ENCODE measurements at regions not wholly inside any gene's neighbourhood (a gene's known extent, or its start where the extent isn't known, plus 50 kb on each side); places are given as distances from the start of the nearest gene placed in this dataset.
A peak's percentile ranks its signal among the peaks of the same experiment; 100 is the strongest.

DNA sequence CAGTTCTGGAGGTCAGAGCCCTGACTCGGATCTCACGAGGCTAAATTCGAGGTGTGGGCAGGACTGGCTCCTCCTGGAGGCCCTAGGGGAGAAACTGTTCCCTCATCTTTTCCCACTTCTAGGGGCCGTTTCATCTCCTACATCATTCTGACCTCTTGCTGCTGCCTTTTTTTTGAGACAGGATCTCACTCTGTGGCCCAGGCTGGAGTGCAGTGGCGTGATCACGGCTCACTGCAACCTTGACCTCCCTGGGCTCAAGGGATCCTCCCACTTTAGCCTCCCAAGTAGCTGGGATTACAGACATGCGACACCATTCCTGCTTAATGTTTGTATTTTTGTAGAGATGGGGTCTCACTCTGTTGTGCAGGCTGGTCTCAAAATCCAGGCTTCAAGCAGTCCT lies 244.1 kb upstream of the GSE1 start:
- no peak for DNase-seq (ENCODE audit: low spot score, unreplicated experiment)
- peaks cover 13% of the 10 kb centered on the region for H3K27me3 Mint-ChIP-seq
- no peak overlapping the region for H3K4me3 Mint-ChIP-seq (ENCODE audit: low read depth)
- TF ChIP-seq, protein P1, sequence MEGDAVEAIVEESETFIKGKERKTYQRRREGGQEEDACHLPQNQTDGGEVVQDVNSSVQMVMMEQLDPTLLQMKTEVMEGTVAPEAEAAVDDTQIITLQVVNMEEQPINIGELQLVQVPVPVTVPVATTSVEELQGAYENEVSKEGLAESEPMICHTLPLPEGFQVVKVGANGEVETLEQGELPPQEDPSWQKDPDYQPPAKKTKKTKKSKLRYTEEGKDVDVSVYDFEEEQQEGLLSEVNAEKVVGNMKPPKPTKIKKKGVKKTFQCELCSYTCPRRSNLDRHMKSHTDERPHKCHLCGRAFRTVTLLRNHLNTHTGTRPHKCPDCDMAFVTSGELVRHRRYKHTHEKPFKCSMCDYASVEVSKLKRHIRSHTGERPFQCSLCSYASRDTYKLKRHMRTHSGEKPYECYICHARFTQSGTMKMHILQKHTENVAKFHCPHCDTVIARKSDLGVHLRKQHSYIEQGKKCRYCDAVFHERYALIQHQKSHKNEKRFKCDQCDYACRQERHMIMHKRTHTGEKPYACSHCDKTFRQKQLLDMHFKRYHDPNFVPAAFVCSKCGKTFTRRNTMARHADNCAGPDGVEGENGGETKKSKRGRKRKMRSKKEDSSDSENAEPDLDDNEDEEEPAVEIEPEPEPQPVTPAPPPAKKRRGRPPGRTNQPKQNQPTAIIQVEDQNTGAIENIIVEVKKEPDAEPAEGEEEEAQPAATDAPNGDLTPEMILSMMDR (IDR thresholded peaks at IDR 0.05; ENCODE audit: unreplicated experiment) = no peak
- peaks cover 8% of the 10 kb centered on the region for H3K4me1 Mint-ChIP-seq (ENCODE audit: low read depth)
- no peak overlapping the region for H3K27ac Mint-ChIP-seq
- H3K9me3 Mint-ChIP-seq (ENCODE audit: low read depth) = no peaks in the 10 kb centered on the region
- no peaks in the 10 kb centered on the region for H3K36me3 Mint-ChIP-seq (ENCODE audit: insufficient read depth)

DNA sequence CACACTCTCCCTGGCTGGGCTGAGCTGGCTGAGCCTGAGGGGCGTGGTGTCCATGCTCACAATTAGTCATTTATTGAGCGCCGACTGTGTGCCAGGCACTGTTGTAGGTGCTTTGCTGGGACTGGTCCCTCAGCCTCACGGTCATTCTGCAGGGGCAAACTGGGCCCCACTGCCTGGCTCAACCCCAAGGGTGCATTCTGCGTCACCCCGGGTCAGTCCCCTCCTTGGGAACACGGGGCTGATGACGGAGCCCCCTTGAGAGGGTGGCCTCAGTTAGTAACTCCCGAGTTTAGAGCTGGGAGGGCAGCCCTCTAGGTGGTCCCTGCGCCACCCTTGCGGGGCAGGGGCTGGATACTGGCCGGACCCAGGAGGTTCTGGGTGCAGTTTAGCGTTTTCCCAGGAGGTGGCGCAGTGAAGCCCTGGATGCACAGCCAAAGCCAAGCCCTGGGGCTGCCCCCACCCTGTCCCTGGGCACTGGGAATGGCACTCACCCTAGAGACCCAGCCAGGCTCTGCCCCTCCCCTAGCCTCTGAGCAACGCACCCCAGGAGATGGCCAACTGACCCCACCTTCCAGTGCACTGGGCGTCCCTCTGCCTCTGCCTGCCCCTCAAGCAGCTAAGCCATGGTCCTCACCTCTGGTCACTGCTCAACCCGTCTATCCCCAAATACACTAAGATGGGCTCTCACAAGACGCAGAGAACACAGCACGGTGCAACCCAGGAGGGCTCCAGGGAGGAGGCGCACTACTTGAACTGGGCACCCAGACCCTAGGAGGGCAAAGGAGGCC lies 243.2 kb upstream of the GSE1 start:
- TF ChIP-seq, protein P1 (IDR thresholded peaks at IDR 0.05; ENCODE audit: unreplicated experiment) = peak; percentile 81
- Mint-ChIP-seq H3K27me3 (peaks cover 13% of the 10 kb centered on the region), H3K27ac (no peak overlapping the region), H3K36me3 (ENCODE audit: insufficient read depth) (no peaks in the 10 kb centered on the region), H3K4me3 (ENCODE audit: low read depth) (no peak overlapping the region), H3K4me1 (ENCODE audit: low read depth) (peaks cover 8% of the 10 kb centered on the region), H3K9me3 (ENCODE audit: low read depth) (no peaks in the 10 kb centered on the region)
- DNase-seq (ENCODE audit: low spot score, unreplicated experiment) = peak; percentile 65

DNA sequence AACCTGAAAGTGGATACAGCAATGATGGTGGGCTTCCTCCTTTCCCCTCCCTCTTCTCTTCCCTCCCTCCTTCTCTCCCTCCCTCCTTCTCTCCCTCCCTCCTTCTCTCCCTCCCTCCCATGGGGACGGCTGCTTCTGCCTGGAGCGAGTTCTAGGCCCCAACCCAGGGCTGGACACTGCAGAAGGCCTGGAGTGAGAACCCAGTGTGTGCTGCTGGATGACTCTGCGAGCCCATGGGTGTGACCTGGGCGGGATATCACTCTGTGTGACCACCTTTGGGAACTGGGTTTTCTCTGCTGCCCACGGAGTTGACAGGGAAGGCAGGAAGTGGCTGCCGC lies 242.6 kb upstream of the GSE1 start:
- H3K36me3 Mint-ChIP-seq (ENCODE audit: insufficient read depth) = no peaks in the 10 kb centered on the region
- H3K9me3 Mint-ChIP-seq (ENCODE audit: low read depth) = no peaks in the 10 kb centered on the region
- no peak for DNase-seq (ENCODE audit: low spot score, unreplicated experiment)
- no peak overlapping the region for H3K4me3 Mint-ChIP-seq (ENCODE audit: low read depth)
- no peak overlapping the region for H3K27ac Mint-ChIP-seq
- H3K4me1 Mint-ChIP-seq (ENCODE audit: low read depth) = peaks cover 5% of the 10 kb centered on the region
- TF ChIP-seq, protein P1 (IDR thresholded peaks at IDR 0.05; ENCODE audit: unreplicated experiment) = no peak
- peaks cover 13% of the 10 kb centered on the region for H3K27me3 Mint-ChIP-seq

DNA sequence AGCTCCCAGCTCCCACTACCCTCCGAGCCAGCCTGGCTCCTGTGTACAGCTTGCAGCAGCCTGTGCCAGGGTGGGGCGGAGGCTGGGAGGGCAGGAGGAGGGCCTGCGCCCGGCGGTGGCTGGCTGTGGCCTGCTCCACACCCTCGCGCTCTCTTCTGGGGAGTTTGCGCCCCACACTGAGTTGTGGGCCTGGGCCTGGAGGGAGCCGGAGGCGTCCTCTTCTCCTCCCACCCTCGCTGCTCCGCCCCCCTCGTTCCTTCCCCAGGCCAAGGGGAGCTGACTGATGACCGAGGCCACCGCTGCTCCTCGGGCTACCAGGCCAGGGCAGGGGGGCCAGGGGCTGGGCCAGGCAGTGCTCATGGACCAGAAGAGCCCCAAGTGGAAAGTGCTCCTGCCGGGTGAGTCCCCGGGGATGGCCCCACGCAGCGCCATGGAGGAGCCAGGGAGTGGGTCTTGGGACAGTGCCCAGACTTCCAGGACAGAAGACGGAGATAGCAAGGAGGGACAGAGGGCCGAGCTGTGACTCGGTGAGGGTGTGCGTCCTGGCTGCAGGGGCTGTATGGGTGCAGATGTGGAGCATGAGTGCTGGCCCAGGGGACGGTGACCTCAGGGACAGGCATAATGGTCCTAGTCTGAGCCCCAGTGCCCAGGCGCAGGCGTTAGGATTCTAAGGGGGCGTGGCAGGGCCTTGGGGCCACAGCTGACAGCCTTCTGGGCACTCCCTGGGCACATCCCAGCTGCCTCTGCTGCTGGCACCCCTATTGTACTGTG lies 242.1 kb upstream of the GSE1 start:
- no peak overlapping the region for H3K27ac Mint-ChIP-seq
- TF ChIP-seq, protein P1 (IDR thresholded peaks at IDR 0.05; ENCODE audit: unreplicated experiment) = no peak
- no peaks in the 10 kb centered on the region for H3K36me3 Mint-ChIP-seq (ENCODE audit: insufficient read depth)
- H3K4me3 Mint-ChIP-seq (ENCODE audit: low read depth) = no peak overlapping the region
- no peaks in the 10 kb centered on the region for H3K9me3 Mint-ChIP-seq (ENCODE audit: low read depth)
- H3K4me1 Mint-ChIP-seq (ENCODE audit: low read depth) = peaks cover 5% of the 10 kb centered on the region
- DNase-seq (ENCODE audit: low spot score, unreplicated experiment) = no peak
- peaks cover 13% of the 10 kb centered on the region for H3K27me3 Mint-ChIP-seq

DNA sequence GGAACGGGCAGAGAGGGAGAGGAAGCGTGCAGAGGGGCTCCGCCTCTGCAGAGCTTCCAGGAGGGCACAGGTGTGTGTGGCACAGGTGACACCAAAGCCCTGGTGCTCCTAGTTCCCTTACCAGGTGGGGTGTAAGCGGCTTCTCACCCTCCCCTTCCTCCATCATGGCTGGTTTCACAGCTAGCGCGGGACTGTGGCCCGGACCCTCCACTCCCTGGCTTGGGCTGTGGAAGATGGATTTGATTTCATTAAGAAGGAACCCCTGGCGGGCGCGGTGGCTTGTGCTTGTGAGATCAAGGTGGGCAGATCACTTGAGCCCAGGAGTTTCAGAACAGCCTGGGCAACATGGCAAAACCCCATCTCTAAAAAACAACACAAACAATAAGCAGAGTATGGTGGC lies 241.2 kb upstream of the GSE1 start:
- Mint-ChIP-seq H3K4me1 (ENCODE audit: low read depth) (no peaks in the 10 kb centered on the region), H3K27ac (no peak overlapping the region), H3K4me3 (ENCODE audit: low read depth) (no peak overlapping the region), H3K36me3 (ENCODE audit: insufficient read depth) (no peaks in the 10 kb centered on the region), H3K9me3 (ENCODE audit: low read depth) (no peaks in the 10 kb centered on the region), H3K27me3 (peaks cover 7% of the 10 kb centered on the region)
- TF ChIP-seq, protein P1 (IDR thresholded peaks at IDR 0.05; ENCODE audit: unreplicated experiment) = no peak
- DNase-seq (ENCODE audit: low spot score, unreplicated experiment) = no peak
